ENCODE measurements at regions not wholly inside any gene's neighbourhood (a gene's known extent, or its start where the extent isn't known, plus 50 kb on each side); places are given as distances from the start of the nearest gene placed in this dataset.

DNA sequence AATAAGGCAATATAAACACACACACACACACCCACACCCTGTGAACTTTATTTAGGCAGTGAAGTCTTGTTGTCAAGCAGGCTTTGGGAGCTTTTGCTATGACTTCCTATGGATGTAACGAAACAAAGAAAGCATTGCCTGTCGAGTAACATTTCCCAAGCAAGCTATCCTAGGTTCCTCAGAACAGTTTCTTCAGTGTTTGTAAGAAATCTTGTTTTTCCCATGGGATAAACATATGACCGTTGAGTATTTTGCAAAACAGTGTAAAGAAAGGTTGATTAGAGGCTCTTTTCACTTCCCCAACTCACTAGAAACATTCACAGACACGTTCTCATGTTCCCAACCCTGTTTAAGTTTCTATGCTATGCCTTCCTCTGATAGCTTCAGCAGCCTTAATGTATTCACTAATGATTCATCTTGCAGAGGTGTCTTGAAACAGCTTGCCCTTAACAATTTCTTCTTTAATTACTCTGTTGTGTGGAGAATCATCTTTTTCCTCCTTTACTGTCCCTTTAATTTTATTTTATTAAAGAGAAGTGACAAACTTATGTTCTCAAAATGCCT, 1947.1 kb upstream of the TENM3 start:
- TF ChIP-seq CTCF (IDR thresholded peaks at IDR 0.05; ENCODE audit: insufficient read depth, low read depth, low read length): no peak
- no peak for TF ChIP-seq EZH2 (IDR thresholded peaks at IDR 0.05; ENCODE audit: insufficient read depth, low read length)
